ENCODE measurements at regions not wholly inside any gene's neighbourhood (a gene's known extent, or its start where the extent isn't known, plus 50 kb on each side); places are given as distances from the start of the nearest gene placed in this dataset.

- Mint-ChIP-seq H3K27me3 (no peaks in the 10 kb centered on the region), H3K27ac (no peak overlapping the region), H3K9me3 (no peaks in the 10 kb centered on the region), H3K4me3 (no peak overlapping the region), H3K4me1 (ENCODE audit: low read depth in 2 of 2) (peaks cover 13 to 16% of the 10 kb centered on the region in 2 donors), H3K36me3 (ENCODE audit: insufficient read depth) (no peaks in the 10 kb centered on the region)
- no peak for DNase-seq
- no peak for ATAC-seq (replicated peaks)
Measured at GRCh38 chr3:107428051-107428858, 51.0 kb downstream of the CCDC54 start.

- DNase-seq: peak; percentile 44 to 52 (median 52)
- peak overlapping the region; percentile 85 to 87 for H3K4me3 Mint-ChIP-seq
- H3K4me1 Mint-ChIP-seq (ENCODE audit: low read depth in 2 of 2): peaks cover 13 to 16% of the 10 kb centered on the region in 2 donors
- H3K27ac Mint-ChIP-seq: no peak overlapping the region
- no peaks in the 10 kb centered on the region for H3K9me3 Mint-ChIP-seq
- no peaks in the 10 kb centered on the region for H3K27me3 Mint-ChIP-seq
- ATAC-seq (replicated peaks): peak; percentile 58
- H3K36me3 Mint-ChIP-seq (ENCODE audit: insufficient read depth): peaks cover 3% of the 10 kb centered on the region
Measured at GRCh38 chr3:107429320-107430181, 52.3 kb downstream of the CCDC54 start.

- ATAC-seq (replicated peaks): no peak
- H3K4me1 Mint-ChIP-seq (ENCODE audit: low read depth in 2 of 2): peaks cover 13 to 16% of the 10 kb centered on the region in 2 donors
- H3K27ac Mint-ChIP-seq: peak overlapping the region in 1 of 2 donors; percentile 62
- peaks cover 3% of the 10 kb centered on the region for H3K36me3 Mint-ChIP-seq (ENCODE audit: insufficient read depth)
- no peaks in the 10 kb centered on the region for H3K27me3 Mint-ChIP-seq
- DNase-seq: no peak
- peak overlapping the region; percentile 85 to 87 for H3K4me3 Mint-ChIP-seq
- H3K9me3 Mint-ChIP-seq: no peaks in the 10 kb centered on the region
Measured at GRCh38 chr3:107430214-107430995, 53.2 kb downstream of the CCDC54 start.

GRCh38 chr3:107430996-107431245 is 53.7 kb downstream of the CCDC54 start:
- peaks cover 13 to 16% of the 10 kb centered on the region in 2 donors for H3K4me1 Mint-ChIP-seq (ENCODE audit: low read depth in 2 of 2)
- peak overlapping the region; percentile 85 to 87 for H3K4me3 Mint-ChIP-seq
- H3K9me3 Mint-ChIP-seq: no peaks in the 10 kb centered on the region
- H3K27me3 Mint-ChIP-seq: no peaks in the 10 kb centered on the region
- peak; percentile 34 for ATAC-seq (replicated peaks)
- peak overlapping the region in 1 of 2 donors; percentile 62 for H3K27ac Mint-ChIP-seq
- DNase-seq: peak in 2 of 3 experiments; percentile 8 to 16
- H3K36me3 Mint-ChIP-seq (ENCODE audit: insufficient read depth): peaks cover 3% of the 10 kb centered on the region

- peak overlapping the region; percentile 62 to 65 for H3K27ac Mint-ChIP-seq
- H3K27me3 Mint-ChIP-seq: no peaks in the 10 kb centered on the region
- peaks cover 3% of the 10 kb centered on the region for H3K36me3 Mint-ChIP-seq (ENCODE audit: insufficient read depth)
- H3K9me3 Mint-ChIP-seq: no peaks in the 10 kb centered on the region
- ATAC-seq (replicated peaks) (peak; percentile 76), DNase-seq (peak; percentile 15 to 31 (median 23))
- peaks cover 13 to 16% of the 10 kb centered on the region in 2 donors for H3K4me1 Mint-ChIP-seq (ENCODE audit: low read depth in 2 of 2)
- H3K4me3 Mint-ChIP-seq: peak overlapping the region; percentile 87 to 88
Measured at GRCh38 chr3:107431246-107432012, 54.2 kb downstream of the CCDC54 start.

- DNase-seq (no peak), ATAC-seq (replicated peaks) (no peak)
- H3K4me3 Mint-ChIP-seq: peak overlapping the region; percentile 87 to 88
- H3K27me3 Mint-ChIP-seq: no peaks in the 10 kb centered on the region
- H3K4me1 Mint-ChIP-seq (ENCODE audit: low read depth in 2 of 2): peaks cover 13 to 16% of the 10 kb centered on the region in 2 donors
- no peaks in the 10 kb centered on the region for H3K9me3 Mint-ChIP-seq
- peaks cover 3% of the 10 kb centered on the region for H3K36me3 Mint-ChIP-seq (ENCODE audit: insufficient read depth)
- peak overlapping the region in 1 of 2 donors; percentile 65 for H3K27ac Mint-ChIP-seq
Measured at GRCh38 chr3:107432013-107432515, 54.8 kb downstream of the CCDC54 start.

GRCh38 chr3:107432646-107433045 is 55.4 kb downstream of the CCDC54 start:
- peaks cover 3% of the 10 kb centered on the region for H3K36me3 Mint-ChIP-seq (ENCODE audit: insufficient read depth)
- no peak overlapping the region for H3K27ac Mint-ChIP-seq
- no peaks in the 10 kb centered on the region for H3K27me3 Mint-ChIP-seq
- peaks cover 13 to 16% of the 10 kb centered on the region in 2 donors for H3K4me1 Mint-ChIP-seq (ENCODE audit: low read depth in 2 of 2)
- DNase-seq (no peak), ATAC-seq (replicated peaks) (no peak)
- peak overlapping the region; percentile 87 to 88 for H3K4me3 Mint-ChIP-seq
- no peaks in the 10 kb centered on the region for H3K9me3 Mint-ChIP-seq

GRCh38 chr3:107436029-107436428 is 58.8 kb downstream of the CCDC54 start:
- peaks cover 2 to 3% of the 10 kb centered on the region in 2 donors for H3K4me1 Mint-ChIP-seq (ENCODE audit: low read depth in 2 of 2)

GRCh38 chr3:107438671-107439070 is 61.4 kb downstream of the CCDC54 start:
- H3K27me3 Mint-ChIP-seq: peaks cover 0 to 4% of the 10 kb centered on the region in 2 donors
- no peak for ATAC-seq (replicated peaks)

More at GRCh38 chr3:107436029-107436428, 58.8 kb downstream of the CCDC54 start:
- H3K27me3 Mint-ChIP-seq: peaks cover 0 to 4% of the 10 kb centered on the region in 2 donors
- H3K36me3 Mint-ChIP-seq (ENCODE audit: insufficient read depth): peaks cover 3% of the 10 kb centered on the region
- DNase-seq: no peak
- no peak overlapping the region for H3K27ac Mint-ChIP-seq
- no peak for ATAC-seq (replicated peaks)
- no peaks in the 10 kb centered on the region for H3K9me3 Mint-ChIP-seq
- H3K4me3 Mint-ChIP-seq: no peak overlapping the region

GRCh38 chr3:107441617-107442016 is 64.4 kb downstream of the CCDC54 start:
- Mint-ChIP-seq H3K27ac (no peak overlapping the region), H3K27me3 (peaks cover 0 to 4% of the 10 kb centered on the region in 2 donors), H3K4me3 (no peak overlapping the region), H3K9me3 (no peaks in the 10 kb centered on the region), H3K36me3 (ENCODE audit: insufficient read depth) (no peaks in the 10 kb centered on the region), H3K4me1 (ENCODE audit: low read depth in 2 of 2) (no peaks in the 10 kb centered on the region)
- no peak for ATAC-seq (replicated peaks)
- no peak for DNase-seq

More at GRCh38 chr3:107438671-107439070, 61.4 kb downstream of the CCDC54 start:
- no peaks in the 10 kb centered on the region for H3K36me3 Mint-ChIP-seq (ENCODE audit: insufficient read depth)
- no peak for DNase-seq
- no peak overlapping the region for H3K4me3 Mint-ChIP-seq
- no peak overlapping the region for H3K27ac Mint-ChIP-seq
- no peaks in the 10 kb centered on the region for H3K9me3 Mint-ChIP-seq
- no peaks in the 10 kb centered on the region for H3K4me1 Mint-ChIP-seq (ENCODE audit: low read depth in 2 of 2)

GRCh38 chr3:107443461-107443860 is 66.2 kb downstream of the CCDC54 start:
- Mint-ChIP-seq H3K36me3 (ENCODE audit: insufficient read depth) (no peaks in the 10 kb centered on the region), H3K27ac (no peak overlapping the region), H3K27me3 (peaks cover 0 to 2% of the 10 kb centered on the region in 2 donors), H3K9me3 (no peaks in the 10 kb centered on the region), H3K4me1 (ENCODE audit: low read depth in 2 of 2) (no peaks in the 10 kb centered on the region), H3K4me3 (no peak overlapping the region)
- DNase-seq (no peak), ATAC-seq (replicated peaks) (no peak)

GRCh38 chr3:107446706-107447105 is 69.5 kb downstream of the CCDC54 start:
- Mint-ChIP-seq H3K27me3 (peaks cover 0 to 6% of the 10 kb centered on the region in 2 donors), H3K36me3 (ENCODE audit: insufficient read depth) (no peaks in the 10 kb centered on the region), H3K4me1 (ENCODE audit: low read depth in 2 of 2) (no peaks in the 10 kb centered on the region), H3K4me3 (no peak overlapping the region), H3K27ac (no peak overlapping the region), H3K9me3 (no peaks in the 10 kb centered on the region)
- no peak for ATAC-seq (replicated peaks)
- no peak for DNase-seq
